ENCODE measurements at regions not wholly inside any gene's neighbourhood (a gene's known extent, or its start where the extent isn't known, plus 50 kb on each side); places are given as distances from the start of the nearest gene placed in this dataset.

DNA sequence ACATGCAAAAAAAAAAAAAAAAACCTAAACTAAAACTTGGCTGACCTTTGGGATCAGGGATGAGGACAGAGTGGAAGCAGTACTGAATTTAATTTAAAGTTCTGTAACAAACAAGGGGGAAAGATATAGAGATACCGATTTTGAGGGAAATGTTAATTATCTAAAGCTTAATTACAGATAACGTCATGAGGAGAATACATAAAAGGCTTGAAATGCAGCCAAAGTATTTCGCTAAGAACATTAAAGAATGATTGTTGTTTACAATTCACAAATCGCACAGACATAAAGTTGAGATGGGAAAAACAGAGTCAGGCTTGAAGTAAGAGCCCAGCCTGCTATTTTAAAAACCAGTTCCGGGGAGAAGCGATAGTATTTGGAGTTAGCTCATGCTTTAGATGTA is 208.0 kb upstream of the SASH1 start:
- TF ChIP-seq, protein P1, sequence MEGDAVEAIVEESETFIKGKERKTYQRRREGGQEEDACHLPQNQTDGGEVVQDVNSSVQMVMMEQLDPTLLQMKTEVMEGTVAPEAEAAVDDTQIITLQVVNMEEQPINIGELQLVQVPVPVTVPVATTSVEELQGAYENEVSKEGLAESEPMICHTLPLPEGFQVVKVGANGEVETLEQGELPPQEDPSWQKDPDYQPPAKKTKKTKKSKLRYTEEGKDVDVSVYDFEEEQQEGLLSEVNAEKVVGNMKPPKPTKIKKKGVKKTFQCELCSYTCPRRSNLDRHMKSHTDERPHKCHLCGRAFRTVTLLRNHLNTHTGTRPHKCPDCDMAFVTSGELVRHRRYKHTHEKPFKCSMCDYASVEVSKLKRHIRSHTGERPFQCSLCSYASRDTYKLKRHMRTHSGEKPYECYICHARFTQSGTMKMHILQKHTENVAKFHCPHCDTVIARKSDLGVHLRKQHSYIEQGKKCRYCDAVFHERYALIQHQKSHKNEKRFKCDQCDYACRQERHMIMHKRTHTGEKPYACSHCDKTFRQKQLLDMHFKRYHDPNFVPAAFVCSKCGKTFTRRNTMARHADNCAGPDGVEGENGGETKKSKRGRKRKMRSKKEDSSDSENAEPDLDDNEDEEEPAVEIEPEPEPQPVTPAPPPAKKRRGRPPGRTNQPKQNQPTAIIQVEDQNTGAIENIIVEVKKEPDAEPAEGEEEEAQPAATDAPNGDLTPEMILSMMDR (IDR thresholded peaks at IDR 0.05): no peak
- Histone ChIP-seq H3K9me3 (peaks cover 0 to 10% (median 0%) of the 10 kb centered on the region in 11 donors), H3K27ac (no peak overlapping the region), H3K4me1 (no peaks in the 10 kb centered on the region), H3K4me3 (no peak overlapping the region), H3K27me3 (peaks cover 0 to 5% (median 0%) of the 10 kb centered on the region in 7 donors), H3K36me3 (no peaks in the 10 kb centered on the region)
- intact Hi-C loops (cut with DNase I): no loop called here
- DNase-seq (no peak), ATAC-seq (no peak)
- 56 to 63% methylated on average over 6 of the region's 6 CpGs for WGBS, 2 donors

DNA sequence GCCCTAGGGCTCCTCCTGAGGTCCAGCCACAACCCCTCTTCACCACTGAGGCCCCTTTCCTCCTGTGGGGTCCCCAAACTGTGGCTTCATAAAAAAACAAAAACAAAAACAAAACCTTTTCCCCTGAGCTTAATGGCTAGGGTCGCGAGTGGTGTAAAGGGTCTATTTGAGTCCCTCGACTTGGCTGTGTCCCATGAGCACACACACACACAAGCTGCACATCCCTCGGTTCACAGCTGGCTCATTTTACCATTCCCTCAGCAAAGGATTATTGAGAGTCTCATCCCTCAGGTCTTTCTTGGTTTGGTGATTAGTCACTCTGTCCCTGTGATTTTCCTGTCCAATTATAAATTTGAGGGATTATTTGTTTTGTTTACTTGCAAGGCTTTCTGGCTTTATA is 206.1 kb upstream of the SASH1 start:
- WGBS, 2 donors: 60 to 72% methylated on average over 4 of the region's 4 CpGs

DNA sequence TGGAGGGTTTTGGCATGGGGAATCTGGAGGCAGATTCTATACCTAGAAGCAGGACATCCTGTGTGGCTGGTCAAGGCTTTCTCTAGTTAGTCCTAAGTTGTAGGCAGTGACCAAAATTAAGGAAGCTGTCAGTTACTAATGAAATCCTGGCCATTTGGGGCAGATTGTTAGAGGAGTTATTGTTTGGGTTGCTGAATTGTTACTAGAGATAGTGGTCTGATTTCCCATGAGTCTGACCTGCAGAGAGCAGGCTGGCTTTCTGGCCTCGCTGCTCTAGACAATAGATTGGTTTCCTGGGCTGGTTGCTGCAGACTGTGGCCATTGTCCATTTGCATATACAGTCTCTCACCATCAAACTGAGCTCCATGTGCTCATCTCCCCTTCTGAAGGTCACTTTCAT is 205.0 kb upstream of the SASH1 start:
- no peak overlapping the region for H3K27ac ChIP-seq
- intact Hi-C loops (cut with DNase I): no loop called here
- no peaks in the 10 kb centered on the region for H3K36me3 ChIP-seq
- TF ChIP-seq, protein P1 (IDR thresholded peaks at IDR 0.05): no peak
- no peaks in the 10 kb centered on the region for H3K4me1 ChIP-seq
- DNase-seq (no peak), ATAC-seq (no peak)
- WGBS, 2 donors: 96 to 97% methylated on average over 1 of the region's 1 CpG
- no peak overlapping the region for H3K4me3 ChIP-seq
- H3K9me3 ChIP-seq: peaks cover 0 to 10% (median 0%) of the 10 kb centered on the region in 11 donors
- H3K27me3 ChIP-seq: no peaks in the 10 kb centered on the region

More for the DNA sequence above, 206.1 kb upstream of the SASH1 start:
- H3K36me3 ChIP-seq: no peaks in the 10 kb centered on the region
- no peaks in the 10 kb centered on the region for H3K4me1 ChIP-seq
- ATAC-seq (no peak), DNase-seq (no peak)
- H3K4me3 ChIP-seq: no peak overlapping the region
- TF ChIP-seq, protein P1 (IDR thresholded peaks at IDR 0.05): no peak
- no peak overlapping the region for H3K27ac ChIP-seq
- H3K27me3 ChIP-seq: no peaks in the 10 kb centered on the region
- intact Hi-C loops (cut with DNase I): no loop called here
- H3K9me3 ChIP-seq: peaks cover 0 to 10% (median 0%) of the 10 kb centered on the region in 11 donors

DNA sequence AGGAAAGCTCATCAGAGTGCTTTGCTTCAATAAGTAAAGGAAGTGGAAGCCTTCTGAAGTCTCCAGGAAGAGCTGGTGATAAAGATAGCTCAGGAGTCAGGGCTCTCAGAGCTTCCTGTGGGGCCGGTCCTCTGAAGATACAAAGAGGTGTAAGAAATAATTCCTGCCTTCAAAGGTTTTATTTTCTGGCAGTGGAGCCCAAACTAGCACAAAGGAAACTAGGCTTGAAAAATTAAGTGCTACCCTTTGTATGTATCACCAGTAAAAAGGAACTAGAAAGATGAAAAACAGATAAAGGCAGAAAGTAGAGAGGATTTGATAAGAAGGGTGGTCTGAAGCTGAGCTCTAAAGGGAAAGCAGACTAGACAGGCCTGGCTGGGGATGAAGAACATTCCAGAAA is 204.1 kb upstream of the SASH1 start:
- no peak overlapping the region for H3K27ac ChIP-seq
- DNase-seq: no peak
- TF ChIP-seq, protein P1 (IDR thresholded peaks at IDR 0.05): no peak
- intact Hi-C loops (cut with DNase I): no loop called here
- 45 to 52% methylated on average over 1 of the region's 1 CpG for WGBS, 2 donors
- H3K4me1 ChIP-seq: no peaks in the 10 kb centered on the region
- no peaks in the 10 kb centered on the region for H3K36me3 ChIP-seq
- no peak overlapping the region for H3K4me3 ChIP-seq
- ATAC-seq: no peak
- H3K9me3 ChIP-seq: peaks cover 0 to 10% (median 0%) of the 10 kb centered on the region in 11 donors
- H3K27me3 ChIP-seq: no peaks in the 10 kb centered on the region

Measured in heart right ventricle (tissue), 16 donors.